Type B pancreatic cell (in vitro differentiated cells): ENCODE measurements at regions not wholly inside any gene's neighbourhood (a gene's known extent, or its start where the extent isn't known, plus 50 kb on each side); places are given as distances from the start of the nearest gene placed in this dataset.

Source experiments
- DNase-seq: peaks from one replicate; pipeline ENCODE4 v3.0.0; 2021; ENCODE audit warnings: mixed read lengths; ENCODE audit not compliant: unreplicated experiment; ENCODE audit errors: extremely low spot score
- H3K27ac Mint-ChIP-seq: 2 replicates; pipeline ENCODE4 v1.8.0; 2021; ENCODE audit warnings: mild to moderate bottlenecking, mixed read lengths
- H3K27me3 Mint-ChIP-seq: 2 replicates; pipeline ENCODE4 v1.8.0; 2021; ENCODE audit warnings: mixed read lengths
- H3K36me3 Mint-ChIP-seq: 2 replicates; pipeline ENCODE4 v1.8.0; 2021; ENCODE audit warnings: mixed read lengths
- H3K4me1 Mint-ChIP-seq: one replicate; pipeline ENCODE4 v1.8.0; 2021; ENCODE audit warnings: mixed read lengths; ENCODE audit not compliant: unreplicated experiment
- H3K4me3 Mint-ChIP-seq: 2 replicates; pipeline ENCODE4 v1.8.0; 2021; ENCODE audit warnings: mild to moderate bottlenecking, mixed read lengths
- H3K9me3 Mint-ChIP-seq: 2 replicates; pipeline ENCODE4 v1.8.0; 2021; ENCODE audit warnings: mixed read lengths
- TF ChIP-seq, protein P1 (sequence below): fragments of 200-600 bp; sonication (generic); conservative IDR thresholded peaks from 2 replicates; pipeline ENCODE4 v1.5.0; 2021; ENCODE audit warnings: antibody characterized with exemption, mild to moderate bottlenecking

DNA sequence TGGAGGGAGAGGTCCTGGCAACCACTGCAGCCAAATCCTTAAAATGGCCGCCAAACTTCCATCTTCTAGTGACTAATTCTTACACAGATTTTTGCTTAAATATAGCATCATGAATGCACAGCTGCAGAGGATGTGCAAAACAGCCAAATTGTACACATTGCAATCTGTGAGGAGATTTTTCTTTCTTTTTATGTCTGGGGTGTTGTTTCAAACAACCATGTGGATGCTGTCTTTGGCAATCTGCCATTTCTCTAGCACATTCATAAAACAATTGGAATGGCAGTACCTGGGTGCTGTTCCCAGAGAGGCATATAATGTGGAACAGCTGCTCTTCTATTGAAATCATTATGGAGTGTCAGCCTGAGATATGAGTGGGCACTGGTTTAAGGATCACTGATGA lies 1082.9 kb upstream of the SEMA6A start:
- H3K27me3 Mint-ChIP-seq, result no peaks in the 10 kb centered on the region
- DNase-seq, result no peak
- no peaks in the 10 kb centered on the region for H3K36me3 Mint-ChIP-seq
- no peaks in the 10 kb centered on the region for H3K9me3 Mint-ChIP-seq
- no peak overlapping the region for H3K4me3 Mint-ChIP-seq
- no peak overlapping the region for H3K27ac Mint-ChIP-seq
- H3K4me1 Mint-ChIP-seq, result peaks cover 10% of the 10 kb centered on the region
- TF ChIP-seq, protein P1, sequence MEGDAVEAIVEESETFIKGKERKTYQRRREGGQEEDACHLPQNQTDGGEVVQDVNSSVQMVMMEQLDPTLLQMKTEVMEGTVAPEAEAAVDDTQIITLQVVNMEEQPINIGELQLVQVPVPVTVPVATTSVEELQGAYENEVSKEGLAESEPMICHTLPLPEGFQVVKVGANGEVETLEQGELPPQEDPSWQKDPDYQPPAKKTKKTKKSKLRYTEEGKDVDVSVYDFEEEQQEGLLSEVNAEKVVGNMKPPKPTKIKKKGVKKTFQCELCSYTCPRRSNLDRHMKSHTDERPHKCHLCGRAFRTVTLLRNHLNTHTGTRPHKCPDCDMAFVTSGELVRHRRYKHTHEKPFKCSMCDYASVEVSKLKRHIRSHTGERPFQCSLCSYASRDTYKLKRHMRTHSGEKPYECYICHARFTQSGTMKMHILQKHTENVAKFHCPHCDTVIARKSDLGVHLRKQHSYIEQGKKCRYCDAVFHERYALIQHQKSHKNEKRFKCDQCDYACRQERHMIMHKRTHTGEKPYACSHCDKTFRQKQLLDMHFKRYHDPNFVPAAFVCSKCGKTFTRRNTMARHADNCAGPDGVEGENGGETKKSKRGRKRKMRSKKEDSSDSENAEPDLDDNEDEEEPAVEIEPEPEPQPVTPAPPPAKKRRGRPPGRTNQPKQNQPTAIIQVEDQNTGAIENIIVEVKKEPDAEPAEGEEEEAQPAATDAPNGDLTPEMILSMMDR, result no peak

DNA sequence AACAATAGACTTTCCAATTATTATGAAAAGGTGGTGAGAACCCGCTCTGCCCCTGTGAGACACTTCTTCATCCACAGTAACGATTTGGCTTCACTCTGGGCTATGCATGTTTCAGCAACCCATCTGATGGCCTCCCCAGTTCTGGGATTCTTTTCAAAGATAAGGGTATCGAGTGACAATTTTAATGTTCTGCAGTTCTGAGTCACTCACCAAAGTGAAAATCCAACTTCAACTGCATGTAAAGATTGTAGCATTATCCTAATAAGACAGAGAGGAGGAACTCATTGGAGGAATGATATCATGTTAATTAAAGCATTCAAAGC lies 1078.3 kb upstream of the SEMA6A start:
- Mint-ChIP-seq H3K4me3 (no peak overlapping the region), H3K4me1 (peaks cover 10% of the 10 kb centered on the region), H3K36me3 (no peaks in the 10 kb centered on the region), H3K27me3 (no peaks in the 10 kb centered on the region), H3K27ac (no peak overlapping the region), H3K9me3 (no peaks in the 10 kb centered on the region)
- TF ChIP-seq, protein P1, result no peak
- no peak for DNase-seq

DNA sequence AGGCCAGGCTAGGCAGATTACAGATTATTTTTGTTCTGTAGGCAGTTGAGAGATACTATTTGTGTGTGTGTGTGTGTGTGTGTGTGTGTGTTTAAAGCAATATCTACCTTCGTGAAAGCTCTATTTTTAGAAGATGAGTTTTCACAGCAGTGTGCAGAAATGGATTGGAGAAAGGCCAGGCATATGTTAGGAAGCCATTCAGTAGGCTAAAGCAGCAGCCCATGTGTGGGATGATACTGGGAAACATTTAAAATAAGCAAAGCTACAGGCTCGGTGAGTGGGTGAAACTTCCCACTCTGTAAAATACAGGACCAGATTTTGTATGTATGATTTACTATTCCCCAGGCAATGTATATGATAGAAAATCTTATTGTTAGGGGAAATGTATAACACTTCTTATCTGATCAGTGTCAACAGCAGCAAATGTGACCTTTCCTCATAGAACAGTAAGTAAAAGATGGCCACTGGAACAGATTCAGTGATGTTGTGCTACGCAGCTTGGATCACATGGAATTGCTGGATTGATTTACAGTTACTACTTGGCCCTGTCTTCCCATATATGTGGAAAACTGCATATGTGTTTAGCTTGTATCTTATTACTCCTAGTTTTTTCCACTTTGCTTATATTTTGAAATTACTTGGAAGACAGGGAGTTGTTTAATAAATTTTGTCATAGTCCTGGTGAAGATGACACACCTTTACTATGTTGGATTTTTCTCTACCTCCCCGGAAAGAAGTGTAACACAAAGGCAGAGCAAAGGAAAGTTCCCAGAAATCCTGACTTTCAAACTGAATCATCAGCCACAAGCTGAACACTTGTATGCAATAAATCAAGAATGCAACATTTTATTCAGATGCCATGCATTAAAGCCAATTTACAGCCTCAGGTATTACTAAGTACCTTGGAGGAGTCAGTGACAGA lies 1077.7 kb upstream of the SEMA6A start:
- no peak overlapping the region for H3K27ac Mint-ChIP-seq
- no peaks in the 10 kb centered on the region for H3K36me3 Mint-ChIP-seq
- TF ChIP-seq, protein P1, result no peak
- H3K4me3 Mint-ChIP-seq, result no peak overlapping the region
- no peak for DNase-seq
- peaks cover 5% of the 10 kb centered on the region for H3K4me1 Mint-ChIP-seq
- H3K27me3 Mint-ChIP-seq, result no peaks in the 10 kb centered on the region
- no peaks in the 10 kb centered on the region for H3K9me3 Mint-ChIP-seq

DNA sequence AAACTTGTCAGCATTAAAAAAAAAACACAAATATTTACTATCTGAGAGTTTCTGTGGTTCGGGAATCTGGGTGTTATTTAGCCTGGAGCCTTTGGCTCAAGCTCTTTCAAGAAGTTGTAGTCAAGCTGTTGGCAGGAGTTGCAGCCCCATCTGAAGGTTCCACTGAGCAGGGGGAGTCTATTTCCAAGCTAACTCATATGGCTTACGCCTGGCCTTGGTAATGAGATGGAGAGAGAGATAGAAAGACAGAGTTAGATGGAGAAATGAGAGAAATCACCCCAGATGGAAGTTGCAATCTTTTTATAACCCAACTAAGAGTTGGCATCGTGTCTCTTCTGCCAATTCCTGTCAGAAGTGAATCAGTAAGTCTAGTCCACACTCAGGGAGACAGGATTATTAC lies 1075.2 kb upstream of the SEMA6A start:
- no peak overlapping the region for H3K27ac Mint-ChIP-seq
- no peaks in the 10 kb centered on the region for H3K4me1 Mint-ChIP-seq
- H3K27me3 Mint-ChIP-seq, result no peaks in the 10 kb centered on the region
- H3K36me3 Mint-ChIP-seq, result no peaks in the 10 kb centered on the region
- H3K9me3 Mint-ChIP-seq, result no peaks in the 10 kb centered on the region
- TF ChIP-seq, protein P1, result no peak
- H3K4me3 Mint-ChIP-seq, result no peak overlapping the region
- no peak for DNase-seq

DNA sequence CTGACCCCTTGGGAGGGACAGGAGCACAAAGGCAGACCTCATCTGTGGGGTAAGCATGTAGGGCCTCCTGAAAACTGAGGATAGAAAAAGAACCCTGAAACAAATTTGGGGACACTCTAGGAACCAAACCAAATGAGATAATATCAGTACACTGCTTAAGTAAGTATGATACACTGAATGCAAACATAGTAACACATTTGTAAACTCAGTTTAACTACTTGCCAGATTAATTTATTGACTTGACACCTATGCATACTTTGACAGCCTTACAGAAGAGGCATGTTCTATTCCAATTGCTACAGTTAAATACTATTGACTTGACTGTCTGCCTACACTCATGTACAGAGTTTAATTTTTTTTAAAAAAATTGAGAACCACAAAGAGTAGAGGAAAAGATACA lies 1070.8 kb upstream of the SEMA6A start:
- Mint-ChIP-seq H3K4me1 (no peaks in the 10 kb centered on the region), H3K27ac (no peak overlapping the region)

More for the DNA sequence above, 1070.8 kb upstream of the SEMA6A start:
- DNase-seq, result no peak
- H3K9me3 Mint-ChIP-seq, result no peaks in the 10 kb centered on the region
- no peaks in the 10 kb centered on the region for H3K27me3 Mint-ChIP-seq
- no peaks in the 10 kb centered on the region for H3K36me3 Mint-ChIP-seq
- no peak overlapping the region for H3K4me3 Mint-ChIP-seq
- TF ChIP-seq, protein P1, result no peak
